ENCODE measurements at regions not wholly inside any gene's neighbourhood (a gene's known extent, or its start where the extent isn't known, plus 50 kb on each side); places are given as distances from the start of the nearest gene placed in this dataset.

- TF ChIP-seq CTCF (IDR thresholded peaks at IDR 0.05): no peak
Observed at GRCh38 chr7:125871431-125871830, 941.8 kb upstream of the POT1 start.

GRCh38 chr7:125857606-125858005 lies 928.0 kb upstream of the POT1 start:
- TF ChIP-seq CTCF (IDR thresholded peaks at IDR 0.05): no peak

- TF ChIP-seq CTCF (IDR thresholded peaks at IDR 0.05): no peak
Observed at GRCh38 chr7:125848157-125848556, 918.5 kb upstream of the POT1 start.

GRCh38 chr7:125847692-125848091 lies 918.1 kb upstream of the POT1 start:
- no peak for TF ChIP-seq CTCF (IDR thresholded peaks at IDR 0.05)

- TF ChIP-seq CTCF (IDR thresholded peaks at IDR 0.05): no peak
Observed at GRCh38 chr7:125847055-125847454, 917.4 kb upstream of the POT1 start.

GRCh38 chr7:125845686-125846085 lies 916.1 kb upstream of the POT1 start:
- TF ChIP-seq CTCF (IDR thresholded peaks at IDR 0.05): no peak

- no peak for TF ChIP-seq CTCF (IDR thresholded peaks at IDR 0.05)
Observed at GRCh38 chr7:125834421-125834820, 904.8 kb upstream of the POT1 start.

GRCh38 chr7:125833839-125834238 lies 904.2 kb upstream of the POT1 start:
- TF ChIP-seq CTCF (IDR thresholded peaks at IDR 0.05): no peak
